GM18951 (cell line): ENCODE measurements at regions not wholly inside any gene's neighbourhood (a gene's known extent, or its start where the extent isn't known, plus 50 kb on each side); places are given as distances from the start of the nearest gene placed in this dataset.

ENCODE experiments used
- POLR2A ChIP-seq: IDR thresholded peaks from 4 replicates; pipeline ENCODE4 v1.6.1; 2011; ENCODE audit warnings: mild to moderate bottlenecking; ENCODE audit not compliant: insufficient read length, insufficient read depth; ENCODE audit errors: extremely low read depth
- in situ Hi-C: fragments of 300-500 bp; cut with MboI; formaldehyde crosslinking; loops from one replicate; pipeline ENCODE4 v1.12.0; 2022; ENCODE audit warnings: low sequenced_read_pairs, mixed read lengths, inconsistent platforms; ENCODE audit not compliant: unreplicated experiment

GRCh38 chr4:179582164-179582905, 2140.1 kb upstream of the AGA start:
- in situ Hi-C loops = no loop called here
- no peak for TF ChIP-seq POLR2A

DNA sequence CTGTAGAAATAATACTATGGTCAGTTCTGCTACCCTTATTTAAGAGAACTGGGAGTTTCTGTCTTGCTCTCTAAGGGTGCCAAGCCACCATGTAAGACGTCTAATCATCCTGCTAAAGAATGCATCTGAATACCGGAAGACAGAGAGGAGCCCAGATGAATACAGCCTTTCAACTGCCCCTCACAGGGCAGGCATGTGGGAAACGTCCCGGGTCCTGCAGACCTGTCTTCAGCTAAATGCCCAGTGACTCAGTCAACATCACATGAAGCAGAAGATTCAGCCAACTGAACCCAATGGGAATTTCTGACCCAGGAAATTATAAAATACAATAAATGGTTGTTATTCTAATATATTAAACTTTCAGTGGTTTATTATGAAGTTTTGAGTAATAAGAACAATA, 2141.0 kb upstream of the AGA start:
- in situ Hi-C loops = no loop called here

DNA sequence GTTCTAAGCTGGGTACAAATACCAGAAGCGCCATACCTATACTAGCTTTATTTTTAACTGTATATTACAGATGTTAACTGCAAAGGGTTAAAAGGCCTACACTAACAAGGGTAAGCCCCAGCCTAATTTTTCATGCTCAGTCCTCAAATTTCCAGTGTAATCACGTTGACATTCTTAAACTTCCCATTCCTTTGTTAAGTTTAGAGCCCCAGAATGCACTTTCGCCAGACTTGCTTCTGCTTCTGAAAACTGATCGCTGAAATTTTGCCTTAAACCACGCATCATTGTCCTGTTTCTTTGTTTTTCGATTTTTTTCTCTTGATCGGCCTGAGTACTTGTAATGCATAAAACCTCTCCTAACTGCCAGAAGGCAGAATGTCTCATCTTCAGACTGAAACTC, 2141.9 kb upstream of the AGA start:
- TF ChIP-seq POLR2A = no peak
- in situ Hi-C loops = no loop called here

More for the DNA sequence above, 2141.0 kb upstream of the AGA start:
- no peak for TF ChIP-seq POLR2A

- in situ Hi-C loops = no loop called here
Measured at GRCh38 chr4:179585761-179586160, 2143.5 kb upstream of the AGA start.

GRCh38 chr4:179586460-179586859, 2144.2 kb upstream of the AGA start:
- in situ Hi-C loops = no loop called here
- TF ChIP-seq POLR2A = no peak

More at GRCh38 chr4:179585761-179586160, 2143.5 kb upstream of the AGA start:
- no peak for TF ChIP-seq POLR2A

GRCh38 chr4:179595671-179596410, 2153.6 kb upstream of the AGA start:
- in situ Hi-C loops = no loop called here
- TF ChIP-seq POLR2A = no peak

GRCh38 chr4:179596621-179597020, 2154.4 kb upstream of the AGA start:
- in situ Hi-C loops = no loop called here
- no peak for TF ChIP-seq POLR2A

DNA sequence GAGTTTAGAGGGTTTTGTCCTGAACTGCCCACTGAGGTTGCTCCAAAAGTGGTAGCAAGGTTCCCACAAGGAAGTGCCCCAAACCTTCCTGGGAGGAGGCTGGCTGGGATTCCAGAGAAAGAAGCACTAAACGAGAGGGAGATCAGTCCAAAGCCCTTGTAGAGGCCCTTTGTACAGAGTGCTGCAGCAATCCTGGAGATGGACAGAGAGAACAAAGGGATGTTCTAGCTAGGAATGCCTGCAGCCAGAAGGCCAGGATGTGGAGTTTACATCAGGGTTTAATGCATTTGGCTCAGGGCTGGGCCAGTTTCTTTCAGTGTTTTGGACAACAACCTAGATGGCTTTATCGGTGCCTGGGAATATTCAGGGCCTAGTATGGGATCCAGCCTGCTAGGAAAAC, 2155.1 kb upstream of the AGA start:
- TF ChIP-seq POLR2A = no peak
- in situ Hi-C loops = no loop called here

GRCh38 chr4:179601671-179602070, 2159.4 kb upstream of the AGA start:
- TF ChIP-seq POLR2A = no peak
- in situ Hi-C loops = no loop called here

DNA sequence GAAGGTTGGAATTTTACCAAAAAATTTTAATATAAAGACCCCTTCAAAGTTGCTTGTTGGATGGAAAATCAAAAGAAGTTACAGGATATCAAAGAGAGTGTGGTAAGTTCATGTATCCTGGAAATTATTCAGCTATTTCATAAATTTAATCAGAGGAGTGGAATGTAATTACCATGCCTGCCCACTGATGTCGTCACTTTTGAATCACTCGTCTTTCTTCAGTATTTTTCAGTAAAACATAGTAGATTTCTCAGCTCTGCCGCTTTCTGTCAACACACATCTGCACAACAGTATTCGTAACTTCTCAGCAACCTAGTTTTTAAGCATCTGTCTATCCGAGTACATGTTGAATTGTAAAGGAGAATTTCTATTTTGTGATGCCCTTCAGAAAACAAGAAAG, 2163.0 kb upstream of the AGA start:
- in situ Hi-C loops = no loop called here
- no peak for TF ChIP-seq POLR2A

DNA sequence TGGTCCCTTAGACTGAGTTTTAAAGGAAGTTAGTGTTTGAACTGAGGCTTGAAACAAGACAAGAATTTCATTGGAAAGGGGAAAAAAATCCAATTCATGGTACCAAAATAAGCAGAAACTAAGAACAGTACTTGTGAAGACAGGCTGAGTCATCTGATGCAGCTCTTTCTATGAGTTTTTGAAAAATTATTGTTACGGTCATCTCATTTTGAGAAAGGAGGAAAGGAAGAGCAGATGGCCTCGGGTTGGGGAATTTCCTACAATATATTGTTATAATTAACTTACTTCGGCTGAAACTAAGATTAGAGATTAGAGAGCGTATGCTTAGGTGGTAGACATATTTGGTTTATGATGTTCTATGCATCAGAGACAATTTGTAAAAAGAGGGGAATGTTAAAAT, 2164.8 kb upstream of the AGA start:
- TF ChIP-seq POLR2A = no peak
- in situ Hi-C loops = no loop called here

- no peak for TF ChIP-seq POLR2A
- in situ Hi-C loops = no loop called here
Measured at GRCh38 chr4:179615704-179616103, 2173.5 kb upstream of the AGA start.

- in situ Hi-C loops = no loop called here
- no peak for TF ChIP-seq POLR2A
Measured at GRCh38 chr4:179618966-179619365, 2176.7 kb upstream of the AGA start.

DNA sequence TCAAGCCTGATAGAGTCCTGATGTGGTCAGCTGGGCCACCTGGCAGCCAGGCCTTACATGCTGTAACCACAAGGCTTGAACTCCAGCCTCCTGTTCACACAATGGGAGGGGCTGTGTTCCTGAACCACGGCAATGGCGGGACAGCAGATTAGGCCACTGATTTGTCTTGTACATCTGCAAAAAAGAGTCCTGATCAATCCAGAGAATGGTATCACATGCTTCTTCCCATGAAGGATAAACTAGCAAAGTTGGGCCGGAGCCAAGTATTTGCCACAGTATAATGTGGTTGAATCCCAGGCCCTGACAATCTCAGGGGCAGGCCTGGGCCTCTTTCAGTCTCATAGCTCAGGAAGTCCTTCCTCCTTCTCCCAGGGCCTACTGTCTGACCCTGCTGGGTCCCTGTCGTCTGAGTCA, 2182.5 kb upstream of the AGA start:
- in situ Hi-C loops = no loop called here
- TF ChIP-seq POLR2A = no peak

- in situ Hi-C loops = no loop called here
- no peak for TF ChIP-seq POLR2A
Measured at GRCh38 chr4:179625406-179625805, 2183.2 kb upstream of the AGA start.

- no peak for TF ChIP-seq POLR2A
- in situ Hi-C loops = no loop called here
Measured at GRCh38 chr4:179626687-179627086, 2184.4 kb upstream of the AGA start.
